Myocyte (in vitro differentiated cells): ENCODE measurements at regions not wholly inside any gene's neighbourhood (a gene's known extent, or its start where the extent isn't known, plus 50 kb on each side); places are given as distances from the start of the nearest gene placed in this dataset.
A peak's percentile ranks its signal among the peaks of the same experiment; 100 is the strongest.

Source experiments
- DNase-seq: peaks from one replicate; pipeline ENCODE4 v3.0.0-alpha.2; 2012; ENCODE audit warnings: low read depth

- DNase-seq, result no peak
Observed at GRCh38 chr5:160957312-160957861, 105.4 kb upstream of the ATP10B start.

GRCh38 chr5:160956051-160956450 lies 104.0 kb upstream of the ATP10B start:
- DNase-seq, result no peak

- no peak for DNase-seq
Observed at GRCh38 chr5:160950311-160950710, 98.3 kb upstream of the ATP10B start.

GRCh38 chr5:160940725-160941124 lies 88.7 kb upstream of the ATP10B start:
- no peak for DNase-seq

DNA sequence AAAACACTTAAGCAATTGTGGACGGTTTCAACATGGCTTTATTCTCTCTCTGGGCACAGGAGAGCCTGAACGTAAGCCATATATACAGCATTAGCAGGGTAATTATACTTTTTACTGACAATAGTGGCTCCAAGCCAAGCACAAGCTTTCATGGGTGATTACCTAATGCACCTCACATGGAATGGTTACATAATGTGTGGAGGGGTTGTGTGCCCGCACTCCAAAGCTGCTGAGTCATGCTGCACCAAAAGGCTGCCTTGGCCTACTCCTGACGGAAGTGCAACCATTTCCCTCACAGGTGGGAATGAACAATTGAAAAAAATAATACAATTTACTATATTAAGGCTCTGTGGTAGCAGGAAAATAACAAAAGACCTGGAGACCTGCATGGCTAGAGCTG lies 86.5 kb upstream of the ATP10B start:
- peak; percentile 33 for DNase-seq

DNA sequence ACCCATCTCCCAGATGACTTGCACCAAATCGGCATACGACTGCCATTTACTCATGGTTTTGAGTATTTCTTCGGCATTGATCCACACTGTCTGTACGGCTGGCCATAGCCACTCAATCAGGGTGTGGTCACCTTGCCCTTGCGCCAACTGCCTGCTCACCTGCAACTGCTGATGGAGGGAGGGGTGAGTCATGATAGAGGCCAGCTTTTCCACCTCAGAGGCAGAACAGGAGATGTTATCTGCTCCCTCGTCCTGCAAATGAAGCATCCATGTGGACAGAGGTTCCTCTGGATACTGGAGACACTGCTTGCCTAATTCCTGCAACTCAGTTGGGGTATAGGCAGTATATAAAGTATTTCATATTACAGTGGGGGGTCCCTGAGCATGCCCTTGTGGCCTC lies 85.6 kb upstream of the ATP10B start:
- DNase-seq, result no peak

DNA sequence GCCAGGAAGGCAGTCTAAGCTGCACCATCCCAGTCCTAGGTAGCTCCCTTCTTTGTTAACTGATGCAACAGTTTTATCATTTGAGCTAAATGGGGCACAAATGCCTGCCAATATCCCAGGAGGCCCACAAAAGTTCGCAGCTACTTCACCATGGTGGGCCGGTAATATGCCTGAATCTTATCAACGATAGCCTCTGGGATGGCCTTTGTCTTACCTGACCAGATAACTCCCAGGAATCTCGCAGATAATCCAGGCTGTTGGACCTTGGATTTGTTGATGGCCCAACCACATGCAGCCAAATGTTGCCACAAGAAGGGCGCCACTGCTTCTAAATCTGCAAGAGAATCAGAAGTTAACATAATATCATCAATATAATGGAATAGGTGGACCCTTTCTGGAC lies 83.8 kb upstream of the ATP10B start:
- no peak for DNase-seq

DNA sequence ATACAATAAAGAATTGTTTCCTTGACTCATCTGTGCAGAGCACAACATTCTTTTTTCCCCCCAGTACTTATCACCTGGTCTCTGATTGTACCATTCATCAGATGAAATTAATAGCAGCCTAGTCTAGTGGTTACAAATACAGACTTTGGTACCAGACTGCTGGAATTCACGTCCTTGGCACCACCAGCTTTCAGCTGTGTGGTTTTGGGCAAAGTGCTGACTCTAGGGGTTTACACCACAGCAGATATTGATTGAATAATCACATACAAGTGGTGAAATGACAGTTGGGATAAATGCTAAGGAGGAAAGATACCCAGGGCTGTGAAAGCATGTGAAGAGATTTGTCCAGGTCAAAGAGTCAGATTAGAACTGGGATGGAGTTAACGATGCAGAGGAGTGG lies 79.3 kb upstream of the ATP10B start:
- DNase-seq, result peak; percentile 9

- peak; percentile 81 for DNase-seq
Observed at GRCh38 chr5:160930406-160930805, 78.4 kb upstream of the ATP10B start.

DNA sequence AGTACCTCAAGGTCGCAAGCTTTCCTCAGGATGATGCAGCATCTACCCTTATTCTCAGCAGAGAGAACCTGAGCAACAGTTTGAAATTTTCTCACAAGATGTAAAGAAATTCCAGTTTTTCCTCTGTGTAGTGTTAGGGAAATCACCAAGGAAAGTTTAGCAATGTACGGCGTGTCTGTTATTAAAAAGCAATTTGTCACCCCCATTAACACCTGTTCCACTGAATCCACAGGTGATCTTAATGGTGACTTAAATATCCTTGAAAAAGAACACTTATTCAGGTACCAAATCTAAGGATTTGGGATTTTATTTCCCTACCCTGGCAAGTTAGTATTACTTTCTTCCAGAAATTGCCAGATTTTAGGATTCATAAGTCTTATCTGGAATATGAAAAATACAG lies 77.9 kb upstream of the ATP10B start:
- DNase-seq, result no peak

GRCh38 chr5:160929360-160929759 lies 77.3 kb upstream of the ATP10B start:
- no peak for DNase-seq

- peak; percentile 22 for DNase-seq
Observed at GRCh38 chr5:160926428-160926827, 74.4 kb upstream of the ATP10B start.

- DNase-seq, result no peak
Observed at GRCh38 chr5:160925281-160925680, 73.3 kb upstream of the ATP10B start.

DNA sequence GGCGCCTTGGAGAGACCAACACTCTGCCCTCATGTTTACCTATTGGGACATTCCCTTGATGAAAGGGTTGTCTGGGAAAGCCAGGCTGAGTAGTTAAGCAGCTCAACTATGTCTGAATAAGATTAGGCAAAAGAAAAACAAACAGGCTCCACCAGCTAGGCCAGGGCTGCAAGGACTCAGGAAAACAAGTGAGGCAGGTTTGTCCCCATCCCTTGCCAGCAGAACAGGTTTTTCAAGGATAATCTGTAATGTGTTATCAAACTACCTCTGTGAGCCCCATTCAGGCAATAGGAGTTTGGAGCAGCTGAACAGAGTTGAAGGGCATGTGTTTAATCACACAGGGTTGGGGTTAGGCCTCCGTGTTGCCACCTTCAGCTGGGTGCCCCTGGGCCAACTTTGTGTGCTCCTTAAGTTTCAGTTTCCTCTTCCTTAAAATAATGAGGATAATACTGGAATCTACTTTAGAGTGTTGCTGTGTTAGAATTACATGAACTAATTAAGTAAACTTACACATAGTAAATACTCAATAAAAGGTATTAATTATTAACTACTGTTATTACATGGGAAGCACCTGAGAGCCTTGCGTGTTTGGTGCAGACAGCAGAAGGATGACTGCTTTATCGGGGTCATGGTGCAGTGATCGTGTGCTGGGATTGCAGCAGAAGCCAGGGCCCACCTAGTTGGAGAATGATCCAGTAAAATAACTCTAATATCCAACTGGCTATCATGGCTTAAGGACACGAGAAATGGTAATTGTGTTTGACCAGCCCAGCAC lies 72.1 kb upstream of the ATP10B start:
- no peak for DNase-seq

DNA sequence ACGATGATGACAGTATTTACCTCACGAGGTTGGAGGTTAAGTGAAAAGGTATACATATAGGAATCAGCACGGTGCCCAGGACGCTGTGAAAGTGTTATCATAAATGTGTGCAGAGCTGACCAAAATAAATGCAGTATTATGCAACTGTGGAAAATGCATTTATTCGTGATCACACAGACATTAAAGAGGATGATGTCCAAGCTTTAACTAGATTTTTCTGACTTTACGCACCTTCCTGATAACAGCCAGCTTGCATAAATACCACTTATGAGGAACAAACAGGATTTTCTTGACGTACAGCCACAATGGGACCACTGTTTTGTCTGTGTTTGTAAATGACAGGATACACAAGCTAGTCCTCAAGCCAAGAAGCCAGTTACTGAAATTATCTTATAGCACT lies 71.4 kb upstream of the ATP10B start:
- DNase-seq, result no peak

GRCh38 chr5:160922311-160922710 lies 70.3 kb upstream of the ATP10B start:
- DNase-seq, result no peak

DNA sequence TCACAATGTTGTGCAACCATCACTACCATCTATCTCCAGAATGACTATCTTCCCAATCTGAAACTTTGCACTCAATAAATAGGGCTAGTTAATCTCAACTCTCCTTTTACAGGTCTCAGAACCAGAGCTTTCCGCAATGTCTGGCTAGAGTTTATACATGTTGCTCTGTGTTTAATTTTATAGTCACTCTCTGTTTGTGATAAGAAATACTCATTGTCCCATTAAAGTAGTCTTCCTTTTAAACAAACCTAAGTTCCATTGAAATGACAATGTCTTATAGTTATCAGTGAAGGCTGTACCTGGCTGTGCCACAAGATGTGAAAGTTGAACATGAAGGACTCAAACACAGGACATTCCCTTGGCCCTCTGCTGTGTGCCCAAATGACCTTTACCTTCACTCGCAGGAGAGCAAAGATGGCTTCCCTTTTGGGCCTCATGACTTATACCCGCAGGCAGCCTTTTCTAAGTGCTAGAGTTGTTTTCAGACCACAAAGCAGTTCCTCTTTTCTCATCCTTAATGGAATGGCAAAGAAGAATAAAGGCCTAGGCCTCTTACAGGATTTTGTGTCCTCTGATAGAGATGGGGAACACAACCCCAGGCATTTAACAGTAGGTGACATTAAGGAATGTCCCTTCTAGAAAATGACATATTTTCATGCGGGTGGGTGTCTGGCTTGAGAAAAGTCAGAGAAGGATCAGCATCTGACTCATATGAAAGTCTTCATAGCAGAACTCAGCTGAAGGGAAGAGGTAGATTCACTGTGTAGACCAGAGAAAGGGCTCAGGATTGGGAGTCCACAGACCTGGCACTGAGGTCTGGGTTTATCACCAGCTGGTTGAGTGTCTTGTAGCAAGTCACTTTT lies 69.6 kb upstream of the ATP10B start:
- DNase-seq, result no peak

GRCh38 chr5:160919626-160920025 lies 67.6 kb upstream of the ATP10B start:
- DNase-seq, result no peak

DNA sequence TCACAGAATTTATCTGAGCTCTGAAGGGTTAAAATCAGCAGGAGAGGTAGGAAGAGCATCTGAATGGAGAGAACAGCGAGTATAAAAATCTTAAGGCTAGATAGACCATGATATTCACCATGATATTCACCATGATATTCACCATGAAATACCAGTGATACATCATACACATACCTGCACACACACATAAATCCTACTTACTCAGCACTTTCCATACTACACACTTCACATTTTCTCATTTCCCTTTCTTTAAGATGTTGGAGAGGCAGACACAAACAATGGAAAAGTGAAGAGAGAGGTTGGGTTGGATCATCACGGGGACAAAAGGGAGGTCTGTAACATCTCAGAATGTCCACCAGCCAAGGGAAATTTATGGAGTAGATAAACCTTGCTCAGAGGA lies 66.4 kb upstream of the ATP10B start:
- no peak for DNase-seq

DNA sequence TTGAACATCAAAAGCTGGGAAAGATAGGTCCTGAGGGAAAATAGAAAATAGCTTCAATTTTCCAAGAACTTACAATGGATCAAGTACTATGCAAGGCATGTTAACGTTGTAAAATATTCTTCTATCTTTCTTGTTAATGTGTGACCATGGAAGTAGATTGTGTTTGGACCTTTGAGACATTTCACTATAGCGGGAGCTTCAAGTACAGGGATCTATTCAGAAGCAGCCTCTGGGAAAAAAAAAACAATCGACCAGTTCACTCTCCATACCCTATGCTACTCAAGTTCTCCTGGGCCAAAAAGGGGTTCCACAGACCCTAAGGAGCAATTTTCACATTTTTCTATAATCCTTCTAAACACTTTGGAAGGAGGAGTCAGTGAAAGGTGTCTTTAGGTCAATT lies 54.1 kb upstream of the ATP10B start:
- DNase-seq, result no peak

- DNase-seq, result no peak
Observed at GRCh38 chr5:160905285-160905684, 53.3 kb upstream of the ATP10B start.

DNA sequence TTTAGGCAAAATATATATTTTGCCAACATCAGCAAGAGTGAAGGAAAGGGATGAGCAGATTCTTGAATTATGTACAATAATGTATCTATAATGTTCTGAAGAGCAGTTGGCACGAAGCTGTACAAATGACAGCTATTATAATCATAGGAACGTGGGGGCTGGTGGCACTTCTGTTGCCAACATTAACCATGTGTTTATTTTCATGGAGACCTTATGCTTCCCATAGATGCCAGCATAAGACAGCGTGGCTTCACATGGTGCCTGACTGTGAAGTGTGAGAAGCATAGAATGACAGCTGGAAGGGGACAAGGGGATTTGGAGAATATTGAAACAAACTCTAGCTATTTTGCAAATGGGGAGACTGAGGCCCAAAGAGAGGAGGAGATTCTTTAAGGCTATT lies 52.6 kb upstream of the ATP10B start:
- no peak for DNase-seq
